ENCODE measurements at regions not wholly inside any gene's neighbourhood (a gene's known extent, or its start where the extent isn't known, plus 50 kb on each side); places are given as distances from the start of the nearest gene placed in this dataset.

DNA sequence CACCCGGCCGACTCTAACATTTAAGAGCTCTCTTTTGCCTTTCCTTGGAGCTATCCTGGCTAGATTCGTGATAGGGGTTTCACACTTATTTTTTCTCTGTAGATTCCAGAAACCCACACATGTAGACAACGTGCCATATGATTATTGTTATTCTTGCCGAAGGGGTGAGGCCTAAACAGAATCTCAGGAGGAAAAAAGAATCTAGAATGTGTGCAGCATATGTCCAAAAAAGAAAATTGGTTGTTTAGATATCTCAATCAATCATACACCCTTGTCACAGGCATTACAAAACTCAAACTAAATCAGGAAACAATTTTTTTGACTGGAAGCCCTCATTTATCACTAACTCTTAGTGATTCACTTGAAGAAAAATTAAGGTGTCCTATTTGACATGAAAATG lies 66.9 kb upstream of the TGM3 start:
- no peak overlapping the region for H3K4me2 ChIP-seq (ENCODE audit: insufficient read depth, low read length)
- no peaks in the 10 kb centered on the region for H3K4me1 ChIP-seq (replicated peaks in 1 of 2; ENCODE audit: control insufficient read depth in 2 of 2, insufficient read depth in 2 of 2, low read length in 2 of 2)
- ChIA-PET POLR2A (interaction anchor here (0.7 kb wide), 1 partner anchor 12 kb away, joined by 3 read pairs; no protein-coding TSS in a partner anchor), CTCF (ENCODE audit: low intra/inter-chr PET ratio) (no interaction called here)
- FAIRE-seq, result no peak
- BruUV-seq (replicated peaks), result no TSS peak
- no peak overlapping the region for H3K4me3 ChIP-seq
- no peaks in the 10 kb centered on the region for H3K9me3 ChIP-seq (replicated peaks; ENCODE audit: control insufficient read depth, insufficient read depth, low read depth, low read length)
- no peaks in the 10 kb centered on the region for H3K79me2 ChIP-seq (ENCODE audit: control insufficient read depth, insufficient read depth, low read length)
- ATAC-seq, result no peak
- H3K9me1 ChIP-seq (ENCODE audit: control insufficient read depth, insufficient read depth, low read length), result no peaks in the 10 kb centered on the region
- 0% methylated on average over 5 of the region's 5 CpGs for WGBS (ENCODE audit: insufficient coverage, low coverage, missing lambda C conversion rate)
- in situ Hi-C loops (cut with MboI) (no loop called here), intact Hi-C loops (cut with micrococcal nuclease) (no loop called here)
- no peak overlapping the region for H3K9ac ChIP-seq (ENCODE audit: insufficient read depth in 1 of 2, low read depth in 2 of 2, low read length in 2 of 2)
- DNase-seq (ENCODE audit: extremely low read depth in 1 of 4, low spot score in 3 of 4), result no peak
- no peaks in the 10 kb centered on the region for H3K36me3 ChIP-seq (ENCODE audit: control insufficient read depth, insufficient read depth, low read length)
- H3K27me3 ChIP-seq (ENCODE audit: control insufficient read depth in 2 of 2, insufficient read depth in 2 of 2, low read length in 2 of 2), result peaks cover 3 to 4% of the 10 kb centered on the region in 2 experiments; a peak in 4 of 5 replicates
- H4K20me1 ChIP-seq (replicated peaks; ENCODE audit: control insufficient read depth, insufficient read depth, low read length), result no peaks in the 10 kb centered on the region
- no peak overlapping the region for H2AFZ ChIP-seq (ENCODE audit: low read depth, low read length)
- TF ChIP-seq, protein P1, sequence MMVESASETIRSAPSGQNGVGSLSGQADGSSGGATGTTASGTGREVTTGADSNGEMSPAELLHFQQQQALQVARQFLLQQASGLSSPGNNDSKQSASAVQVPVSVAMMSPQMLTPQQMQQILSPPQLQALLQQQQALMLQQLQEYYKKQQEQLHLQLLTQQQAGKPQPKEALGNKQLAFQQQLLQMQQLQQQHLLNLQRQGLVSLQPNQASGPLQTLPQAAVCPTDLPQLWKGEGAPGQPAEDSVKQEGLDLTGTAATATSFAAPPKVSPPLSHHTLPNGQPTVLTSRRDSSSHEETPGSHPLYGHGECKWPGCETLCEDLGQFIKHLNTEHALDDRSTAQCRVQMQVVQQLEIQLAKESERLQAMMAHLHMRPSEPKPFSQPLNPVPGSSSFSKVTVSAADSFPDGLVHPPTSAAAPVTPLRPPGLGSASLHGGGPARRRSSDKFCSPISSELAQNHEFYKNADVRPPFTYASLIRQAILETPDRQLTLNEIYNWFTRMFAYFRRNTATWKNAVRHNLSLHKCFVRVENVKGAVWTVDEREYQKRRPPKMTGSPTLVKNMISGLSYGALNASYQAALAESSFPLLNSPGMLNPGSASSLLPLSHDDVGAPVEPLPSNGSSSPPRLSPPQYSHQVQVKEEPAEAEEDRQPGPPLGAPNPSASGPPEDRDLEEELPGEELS (CRISPR knock-in tag; IDR thresholded peaks at IDR 0.05; ENCODE audit: borderline replicate concordance), result no peak
- no peak for TF ChIP-seq JUND (IDR thresholded peaks at IDR 0.05; ENCODE audit: borderline replicate concordance, low read depth, low read length)
- TF ChIP-seq JUND (tag; IDR thresholded peaks at IDR 0.05; ENCODE audit: borderline replicate concordance, low read depth, low read length), result no peak
- TF ChIP-seq, protein P2, sequence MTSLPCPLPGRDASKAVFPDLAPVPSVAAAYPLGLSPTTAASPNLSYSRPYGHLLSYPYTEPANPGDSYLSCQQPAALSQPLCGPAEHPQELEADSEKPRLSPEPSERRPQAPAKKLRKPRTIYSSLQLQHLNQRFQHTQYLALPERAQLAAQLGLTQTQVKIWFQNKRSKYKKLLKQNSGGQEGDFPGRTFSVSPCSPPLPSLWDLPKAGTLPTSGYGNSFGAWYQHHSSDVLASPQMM (CRISPR knock-in tag; IDR thresholded peaks at IDR 0.05), result no peak
- no peak for TF ChIP-seq SMC3 (conservative IDR thresholded peaks at IDR 0.05; ENCODE audit: insufficient read depth, low read depth, low read length)
- no peak for TF ChIP-seq ESRRB (CRISPR knock-in tag; IDR thresholded peaks at IDR 0.05; ENCODE audit: borderline replicate concordance)
- H3K27ac ChIP-seq (ENCODE audit: extremely low read depth, low read depth, low read length), result no peak overlapping the region
